Liver (tissue), 3 donors: ENCODE measurements at regions not wholly inside any gene's neighbourhood (a gene's known extent, or its start where the extent isn't known, plus 50 kb on each side); places are given as distances from the start of the nearest gene placed in this dataset.

Source experiments
- EGR1 ChIP-seq, 2 donors: IDR thresholded peaks; 2 replicates each; pipeline ENCODE4 v1.6.1; 2016 to 2018; ENCODE audit warnings: antibody characterized with exemption in 2 of 2, low read depth in 2 of 2
- GABPA ChIP-seq, 2 donors: IDR thresholded peaks in 1 of 2; conservative IDR thresholded peaks in 1 of 2; 2 replicates each; pipeline ENCODE4 v1.6.1; 2016; ENCODE audit warnings: antibody characterized with exemption in 2 of 2, mild to moderate bottlenecking in 1 of 2, moderate library complexity in 1 of 2
- JUND ChIP-seq, 2 donors: IDR thresholded peaks; 2 replicates each; pipeline ENCODE4 v1.6.1; 2016; ENCODE audit warnings: antibody characterized with exemption in 2 of 2
- RXRA ChIP-seq, 2 donors: IDR thresholded peaks; 2 replicates each; pipeline ENCODE4 v1.6.1; 2017 to 2018; ENCODE audit warnings: antibody characterized with exemption in 2 of 2, mild to moderate bottlenecking in 1 of 2
- SP1 ChIP-seq: IDR thresholded peaks from 2 replicates; pipeline ENCODE4 v1.6.1; 2018; ENCODE audit warnings: antibody characterized with exemption, mild to moderate bottlenecking
- TAF1 ChIP-seq: conservative IDR thresholded peaks from 2 replicates; pipeline ENCODE4 v1.6.1; 2016; ENCODE audit warnings: antibody characterized with exemption, mild to moderate bottlenecking
- TF ChIP-seq, protein P1 (sequence below): fragments of 150-350 bp; IDR thresholded peaks from 2 replicates; pipeline ENCODE4 v1.5.1; 2017; ENCODE audit warnings: improper control_type of control experiment, low read depth, low read length; ENCODE audit not compliant: missing input control
- TF ChIP-seq, protein P2 (sequence below): IDR thresholded peaks from 2 replicates; pipeline ENCODE4 v1.6.1; 2016; ENCODE audit warnings: antibody characterized with exemption
- TF ChIP-seq, protein P3 (sequence below): IDR thresholded peaks from 2 replicates; pipeline ENCODE4 v1.6.1; 2016; ENCODE audit warnings: antibody characterized with exemption, mild to moderate bottlenecking
- TF ChIP-seq, protein P4 (sequence below): IDR thresholded peaks from 2 replicates; pipeline ENCODE4 v1.6.1; 2016; ENCODE audit warnings: antibody characterized with exemption
- donor health status: healthy.
- donor health status: healthy.

DNA sequence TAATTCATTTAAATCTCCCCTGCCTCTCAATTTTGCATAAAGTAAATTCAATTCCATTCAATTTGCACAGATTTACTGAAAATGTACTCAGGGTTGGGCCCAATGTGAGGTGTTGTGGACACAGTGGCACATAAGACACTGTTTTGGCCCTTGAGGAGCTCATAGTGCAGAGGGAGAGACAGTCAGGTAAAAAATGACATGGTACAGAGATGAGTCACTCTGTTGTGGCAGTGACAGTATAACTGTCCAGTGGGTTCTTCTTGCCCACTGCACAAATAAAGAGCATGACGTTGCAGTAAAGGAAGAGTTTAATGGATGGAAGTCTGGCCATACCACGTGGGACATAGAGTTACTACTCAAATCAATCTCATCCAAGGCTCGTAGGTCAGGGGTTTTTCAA, 400.3 kb upstream of the TRIB2 start:
- TF ChIP-seq, protein P1, sequence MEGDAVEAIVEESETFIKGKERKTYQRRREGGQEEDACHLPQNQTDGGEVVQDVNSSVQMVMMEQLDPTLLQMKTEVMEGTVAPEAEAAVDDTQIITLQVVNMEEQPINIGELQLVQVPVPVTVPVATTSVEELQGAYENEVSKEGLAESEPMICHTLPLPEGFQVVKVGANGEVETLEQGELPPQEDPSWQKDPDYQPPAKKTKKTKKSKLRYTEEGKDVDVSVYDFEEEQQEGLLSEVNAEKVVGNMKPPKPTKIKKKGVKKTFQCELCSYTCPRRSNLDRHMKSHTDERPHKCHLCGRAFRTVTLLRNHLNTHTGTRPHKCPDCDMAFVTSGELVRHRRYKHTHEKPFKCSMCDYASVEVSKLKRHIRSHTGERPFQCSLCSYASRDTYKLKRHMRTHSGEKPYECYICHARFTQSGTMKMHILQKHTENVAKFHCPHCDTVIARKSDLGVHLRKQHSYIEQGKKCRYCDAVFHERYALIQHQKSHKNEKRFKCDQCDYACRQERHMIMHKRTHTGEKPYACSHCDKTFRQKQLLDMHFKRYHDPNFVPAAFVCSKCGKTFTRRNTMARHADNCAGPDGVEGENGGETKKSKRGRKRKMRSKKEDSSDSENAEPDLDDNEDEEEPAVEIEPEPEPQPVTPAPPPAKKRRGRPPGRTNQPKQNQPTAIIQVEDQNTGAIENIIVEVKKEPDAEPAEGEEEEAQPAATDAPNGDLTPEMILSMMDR, result no peak
- TF ChIP-seq, protein P2, sequence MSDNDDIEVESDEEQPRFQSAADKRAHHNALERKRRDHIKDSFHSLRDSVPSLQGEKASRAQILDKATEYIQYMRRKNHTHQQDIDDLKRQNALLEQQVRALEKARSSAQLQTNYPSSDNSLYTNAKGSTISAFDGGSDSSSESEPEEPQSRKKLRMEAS, result no peak
- TF ChIP-seq, protein P3, sequence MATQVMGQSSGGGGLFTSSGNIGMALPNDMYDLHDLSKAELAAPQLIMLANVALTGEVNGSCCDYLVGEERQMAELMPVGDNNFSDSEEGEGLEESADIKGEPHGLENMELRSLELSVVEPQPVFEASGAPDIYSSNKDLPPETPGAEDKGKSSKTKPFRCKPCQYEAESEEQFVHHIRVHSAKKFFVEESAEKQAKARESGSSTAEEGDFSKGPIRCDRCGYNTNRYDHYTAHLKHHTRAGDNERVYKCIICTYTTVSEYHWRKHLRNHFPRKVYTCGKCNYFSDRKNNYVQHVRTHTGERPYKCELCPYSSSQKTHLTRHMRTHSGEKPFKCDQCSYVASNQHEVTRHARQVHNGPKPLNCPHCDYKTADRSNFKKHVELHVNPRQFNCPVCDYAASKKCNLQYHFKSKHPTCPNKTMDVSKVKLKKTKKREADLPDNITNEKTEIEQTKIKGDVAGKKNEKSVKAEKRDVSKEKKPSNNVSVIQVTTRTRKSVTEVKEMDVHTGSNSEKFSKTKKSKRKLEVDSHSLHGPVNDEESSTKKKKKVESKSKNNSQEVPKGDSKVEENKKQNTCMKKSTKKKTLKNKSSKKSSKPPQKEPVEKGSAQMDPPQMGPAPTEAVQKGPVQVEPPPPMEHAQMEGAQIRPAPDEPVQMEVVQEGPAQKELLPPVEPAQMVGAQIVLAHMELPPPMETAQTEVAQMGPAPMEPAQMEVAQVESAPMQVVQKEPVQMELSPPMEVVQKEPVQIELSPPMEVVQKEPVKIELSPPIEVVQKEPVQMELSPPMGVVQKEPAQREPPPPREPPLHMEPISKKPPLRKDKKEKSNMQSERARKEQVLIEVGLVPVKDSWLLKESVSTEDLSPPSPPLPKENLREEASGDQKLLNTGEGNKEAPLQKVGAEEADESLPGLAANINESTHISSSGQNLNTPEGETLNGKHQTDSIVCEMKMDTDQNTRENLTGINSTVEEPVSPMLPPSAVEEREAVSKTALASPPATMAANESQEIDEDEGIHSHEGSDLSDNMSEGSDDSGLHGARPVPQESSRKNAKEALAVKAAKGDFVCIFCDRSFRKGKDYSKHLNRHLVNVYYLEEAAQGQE, result no peak
- no peak for TF ChIP-seq EGR1 (IDR thresholded peaks at IDR 0.05; ENCODE audit: low read depth in 2 of 2)
- TF ChIP-seq SP1, result no peak
- TF ChIP-seq, protein P4, sequence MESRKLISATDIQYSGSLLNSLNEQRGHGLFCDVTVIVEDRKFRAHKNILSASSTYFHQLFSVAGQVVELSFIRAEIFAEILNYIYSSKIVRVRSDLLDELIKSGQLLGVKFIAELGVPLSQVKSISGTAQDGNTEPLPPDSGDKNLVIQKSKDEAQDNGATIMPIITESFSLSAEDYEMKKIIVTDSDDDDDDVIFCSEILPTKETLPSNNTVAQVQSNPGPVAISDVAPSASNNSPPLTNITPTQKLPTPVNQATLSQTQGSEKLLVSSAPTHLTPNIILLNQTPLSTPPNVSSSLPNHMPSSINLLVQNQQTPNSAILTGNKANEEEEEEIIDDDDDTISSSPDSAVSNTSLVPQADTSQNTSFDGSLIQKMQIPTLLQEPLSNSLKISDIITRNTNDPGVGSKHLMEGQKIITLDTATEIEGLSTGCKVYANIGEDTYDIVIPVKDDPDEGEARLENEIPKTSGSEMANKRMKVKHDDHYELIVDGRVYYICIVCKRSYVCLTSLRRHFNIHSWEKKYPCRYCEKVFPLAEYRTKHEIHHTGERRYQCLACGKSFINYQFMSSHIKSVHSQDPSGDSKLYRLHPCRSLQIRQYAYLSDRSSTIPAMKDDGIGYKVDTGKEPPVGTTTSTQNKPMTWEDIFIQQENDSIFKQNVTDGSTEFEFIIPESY, result no peak
- no peak for TF ChIP-seq RXRA (IDR thresholded peaks at IDR 0.05)
- no peak for TF ChIP-seq JUND (IDR thresholded peaks at IDR 0.05)
- TF ChIP-seq GABPA (IDR thresholded peaks at IDR 0.05 in 1 of 2, conservative IDR thresholded peaks at IDR 0.05 in 1 of 2), result no peak
- TF ChIP-seq TAF1, result no peak
